HG02938 (cell line): ENCODE measurements at regions not wholly inside any gene's neighbourhood (a gene's known extent, or its start where the extent isn't known, plus 50 kb on each side); places are given as distances from the start of the nearest gene placed in this dataset.
"Not testable (repeated sequence)": the region's sequence is repeated elsewhere in the genome, so short reads cannot be mapped to it uniquely, and the experiment has no call there.

Experiments used
- ATAC-seq: cut with Tn5 transposase; IDR thresholded peaks from one replicate; pipeline ENCODE4 v1.9.1; 2021; ENCODE audit warnings: mild to moderate bottlenecking, moderate library complexity; ENCODE audit not compliant: unreplicated experiment

DNA sequence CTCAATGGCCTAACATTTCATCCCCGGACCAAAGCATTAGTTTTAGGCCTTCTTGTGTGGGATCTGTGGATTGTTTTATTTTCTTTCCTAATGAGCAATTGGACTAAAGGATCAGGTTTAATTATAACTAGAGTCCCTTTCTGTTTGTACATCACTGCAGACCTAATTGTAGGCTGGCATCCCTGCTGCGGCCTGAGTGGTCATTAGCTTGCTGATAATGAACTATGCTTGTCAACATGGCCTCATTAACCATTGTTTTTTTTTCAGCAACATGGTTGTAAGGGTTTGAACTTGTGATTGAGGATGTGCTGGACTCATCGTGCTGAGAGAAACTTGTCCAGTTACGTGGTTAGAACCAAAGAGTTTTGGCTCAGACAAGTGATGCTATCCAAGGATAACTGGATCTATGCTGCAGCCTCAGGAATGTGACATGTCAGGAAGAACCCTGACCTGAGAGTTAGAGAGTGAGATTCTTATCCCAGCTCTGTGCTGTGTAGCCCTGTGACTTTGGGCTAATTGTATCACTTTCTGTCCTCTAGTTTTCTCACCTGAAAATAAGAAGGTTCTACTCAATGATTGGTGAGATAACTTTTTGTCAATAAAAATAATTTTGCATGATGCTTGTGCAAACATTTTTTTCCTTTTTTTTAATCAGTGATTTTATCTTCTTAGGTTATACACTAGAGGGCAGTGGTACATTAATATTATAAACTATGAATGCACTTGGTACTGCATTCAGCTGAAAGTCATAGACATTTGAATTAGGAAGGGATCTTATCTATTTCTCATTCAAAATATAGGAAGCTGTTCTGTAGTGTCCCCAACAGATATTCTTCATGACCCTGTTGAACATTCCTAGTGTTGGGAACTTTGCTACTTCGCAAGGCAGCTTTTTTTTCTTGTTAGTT is 140.9 kb downstream of the RNF144B start:
- ATAC-seq: no peak

DNA sequence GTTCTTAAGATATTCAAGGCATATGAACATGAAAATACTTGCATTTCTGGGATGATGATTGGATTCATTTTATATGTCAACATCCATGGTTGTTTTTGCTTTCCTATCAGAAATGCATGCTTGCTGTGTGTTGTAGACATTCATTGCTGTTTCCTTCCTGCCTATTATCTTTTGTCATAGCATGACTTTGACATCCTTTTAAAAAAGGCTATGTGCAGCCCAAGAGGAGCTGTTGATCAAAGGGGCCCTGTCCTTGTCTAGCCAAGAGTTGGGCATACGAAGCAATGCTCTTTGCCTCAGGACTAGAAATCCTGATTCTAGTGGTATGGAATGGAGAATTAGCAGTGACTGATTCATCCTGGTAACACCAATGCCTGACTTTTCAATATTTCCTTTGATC is 143.1 kb downstream of the RNF144B start:
- ATAC-seq: no peak

DNA sequence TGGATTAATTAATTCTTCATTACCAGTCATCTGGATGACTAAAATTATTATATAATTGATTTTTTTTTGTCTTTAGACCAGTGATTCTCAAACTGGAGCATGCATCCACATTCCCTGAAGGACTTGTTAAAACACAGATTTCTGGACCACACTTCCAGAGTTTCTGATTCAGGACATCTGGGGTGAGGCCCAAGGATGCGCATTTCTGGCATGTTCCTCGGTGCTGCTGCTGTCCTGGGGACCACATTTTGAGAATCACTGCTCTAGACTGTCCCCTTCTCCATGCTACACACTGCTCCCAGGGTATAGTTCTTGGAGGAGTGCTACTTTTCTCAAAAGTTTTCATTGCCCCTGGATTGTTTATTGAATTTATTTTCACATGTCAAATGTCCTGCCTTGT is 145.0 kb downstream of the RNF144B start:
- no peak for ATAC-seq

DNA sequence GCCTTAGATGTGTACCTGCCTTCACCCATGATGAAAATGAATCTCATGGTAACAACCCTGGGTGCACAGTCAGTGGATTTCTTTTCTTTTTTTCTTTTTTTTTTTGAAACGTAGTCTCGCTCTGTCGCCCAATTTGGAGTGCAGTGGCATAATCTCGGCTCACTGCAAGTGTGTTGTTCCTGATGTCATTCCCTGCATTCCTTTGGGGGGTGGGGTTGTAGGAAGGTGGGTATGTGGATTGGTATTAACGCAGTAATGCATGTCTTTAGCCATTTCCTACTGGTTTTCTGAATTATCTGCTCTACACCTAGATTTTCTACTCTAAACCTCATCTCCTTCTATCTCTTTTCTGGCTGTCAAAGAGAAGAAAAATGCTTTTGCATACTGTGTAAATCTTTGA is 146.6 kb downstream of the RNF144B start:
- ATAC-seq: no peak

DNA sequence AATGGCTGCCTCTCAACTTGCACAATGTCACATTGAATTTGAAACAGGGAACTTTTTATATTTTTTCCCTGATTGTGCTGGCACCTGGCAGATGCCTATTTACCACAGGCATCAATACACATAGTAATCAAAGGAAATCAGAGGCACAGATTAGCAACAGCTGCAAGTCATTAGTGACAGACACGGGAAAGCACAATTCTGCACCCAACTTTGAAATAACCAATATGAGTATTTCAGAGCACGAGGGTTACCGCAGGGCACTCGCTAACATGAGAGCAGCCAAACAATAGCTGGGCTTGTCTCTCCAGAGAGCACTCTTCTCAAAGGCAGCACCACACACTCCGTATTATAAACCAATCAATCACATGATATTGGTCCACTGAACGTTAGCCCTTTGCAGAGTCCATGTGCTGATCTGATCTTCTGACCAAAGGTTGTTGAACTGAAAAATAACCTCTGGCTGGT is 149.5 kb downstream of the RNF144B start:
- no peak for ATAC-seq

DNA sequence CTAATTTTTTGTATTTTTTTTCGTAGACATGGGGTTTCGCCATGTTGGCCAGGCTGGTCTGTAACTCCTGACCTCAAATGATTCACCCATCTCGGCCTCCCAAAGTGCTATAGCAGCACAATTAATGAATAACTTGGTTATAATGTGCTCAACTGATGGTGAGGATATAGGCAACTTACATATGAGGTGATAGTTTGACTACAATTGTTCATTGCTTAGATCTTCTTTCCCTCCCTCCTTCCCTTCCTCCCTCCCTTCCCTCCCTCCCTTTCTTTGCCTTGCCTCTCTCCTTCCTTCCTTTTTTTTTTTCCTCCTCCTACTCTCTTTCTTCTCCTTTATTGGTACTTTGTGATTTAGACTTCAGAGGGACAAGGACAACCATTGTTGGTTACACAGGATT is 151.2 kb downstream of the RNF144B start:
- ATAC-seq: no peak

DNA sequence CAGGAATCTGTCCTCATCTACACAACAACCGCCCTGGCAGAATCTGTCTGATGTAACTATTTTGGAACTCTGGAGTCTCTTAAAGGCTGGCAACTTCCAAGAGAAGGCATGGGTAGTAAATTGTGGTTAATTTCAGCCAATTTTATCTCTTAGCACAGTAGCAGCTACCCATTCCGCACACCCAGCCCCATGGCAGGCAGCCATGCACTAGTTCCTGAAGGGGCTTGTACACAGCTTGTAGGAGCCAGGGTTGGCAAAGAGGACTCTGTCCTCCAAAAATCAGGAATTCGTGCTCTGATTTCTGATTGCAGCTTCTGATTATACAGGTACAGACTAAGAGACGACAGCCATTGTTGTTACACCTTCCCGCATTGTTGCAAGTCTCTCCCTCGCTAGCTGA is 155.9 kb downstream of the RNF144B start:
- ATAC-seq: no peak

DNA sequence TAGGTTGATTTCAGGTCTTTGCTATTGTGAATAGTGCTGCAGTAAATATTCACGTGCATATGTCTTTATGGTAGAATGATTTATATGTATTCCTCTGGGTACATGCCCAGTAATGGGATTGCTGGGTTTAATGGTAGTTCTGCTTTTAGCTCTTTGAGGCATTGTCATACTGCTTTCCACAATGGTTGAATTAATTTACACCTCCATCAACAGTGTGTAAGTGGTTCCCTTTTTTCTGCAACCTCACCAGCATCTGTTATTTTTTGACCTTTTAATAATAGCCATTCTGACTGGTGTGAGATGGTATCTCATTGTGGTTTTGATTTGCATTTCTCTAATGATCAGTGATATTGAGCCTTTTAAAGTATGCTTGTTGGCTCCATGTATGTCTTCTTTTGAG is 158.0 kb downstream of the RNF144B start:
- not testable (repeated sequence) for ATAC-seq

DNA sequence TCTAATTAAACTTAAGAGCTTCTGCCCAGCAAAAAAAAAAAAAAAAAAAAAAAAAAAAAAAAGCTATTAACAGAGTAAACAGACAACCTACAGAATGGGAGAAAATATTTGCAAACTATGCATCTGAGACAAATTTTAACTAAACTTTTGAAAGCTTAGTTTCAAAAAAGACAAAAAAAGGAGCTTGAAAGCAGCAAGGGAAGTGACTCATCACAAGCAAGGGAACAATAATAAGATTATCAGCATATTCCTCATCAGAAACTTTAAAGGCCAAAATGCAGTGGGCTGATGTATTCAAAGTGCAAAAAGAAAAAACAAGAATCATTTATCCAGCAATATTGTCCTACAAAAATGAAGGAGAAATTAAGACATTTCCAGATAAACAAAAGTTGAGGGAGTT is 158.6 kb downstream of the RNF144B start:
- ATAC-seq: no peak

DNA sequence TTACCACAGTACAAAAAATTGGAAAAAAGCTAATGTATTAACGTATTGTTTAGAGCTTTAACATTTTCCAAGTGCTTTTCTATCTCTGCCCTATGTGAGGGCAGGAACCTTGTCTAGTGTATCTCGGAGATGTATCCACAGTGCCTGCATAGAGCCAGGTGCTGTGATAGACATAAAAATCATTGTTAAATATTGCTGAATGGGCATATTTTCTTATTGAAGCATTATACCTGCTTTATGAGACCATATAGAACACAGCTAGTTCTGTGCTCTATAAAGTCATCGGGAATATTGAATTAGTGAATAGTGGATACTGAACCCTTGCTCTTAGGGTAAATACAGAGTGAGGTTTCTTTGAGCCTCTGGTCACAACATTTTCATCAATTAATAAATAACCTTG is 163.0 kb downstream of the RNF144B start:
- no peak for ATAC-seq

DNA sequence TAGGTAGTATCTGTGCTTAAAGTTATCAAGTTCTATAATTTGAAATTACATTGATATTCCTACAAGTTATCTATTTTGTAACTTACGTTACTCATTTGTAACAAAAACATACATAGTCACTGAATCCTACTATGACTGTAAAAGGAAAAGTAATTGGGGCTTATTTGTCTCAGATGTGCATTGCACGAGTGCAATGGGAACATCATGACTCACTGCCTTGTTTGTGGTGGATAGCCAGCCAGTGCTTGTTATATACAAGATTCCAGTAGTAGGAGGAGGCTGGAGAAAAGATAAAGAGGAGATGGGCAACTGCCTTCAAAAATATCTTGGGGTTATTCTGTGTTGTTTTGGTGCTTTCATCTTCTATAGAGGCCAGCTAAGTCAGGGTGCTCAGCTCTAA is 164.1 kb downstream of the RNF144B start:
- ATAC-seq: no peak

DNA sequence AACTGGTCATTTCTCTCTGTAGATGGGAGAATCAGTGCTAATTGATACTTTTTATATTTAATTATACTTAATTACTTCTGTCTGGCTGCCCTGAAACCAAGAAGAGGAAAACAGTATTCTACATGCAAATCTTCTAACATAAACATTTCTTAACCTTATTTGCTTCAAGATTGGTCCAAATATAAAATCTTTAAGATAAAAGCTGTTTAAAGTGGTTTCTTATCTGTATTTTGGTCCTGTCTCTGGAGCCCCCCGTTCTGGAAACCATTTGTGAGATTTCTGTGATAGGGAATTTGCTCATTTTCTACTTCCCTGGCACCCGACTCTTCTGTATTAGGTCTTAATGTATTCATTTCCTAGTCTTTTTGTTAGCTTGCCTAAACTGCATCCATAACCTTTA is 168.6 kb downstream of the RNF144B start:
- no peak for ATAC-seq

DNA sequence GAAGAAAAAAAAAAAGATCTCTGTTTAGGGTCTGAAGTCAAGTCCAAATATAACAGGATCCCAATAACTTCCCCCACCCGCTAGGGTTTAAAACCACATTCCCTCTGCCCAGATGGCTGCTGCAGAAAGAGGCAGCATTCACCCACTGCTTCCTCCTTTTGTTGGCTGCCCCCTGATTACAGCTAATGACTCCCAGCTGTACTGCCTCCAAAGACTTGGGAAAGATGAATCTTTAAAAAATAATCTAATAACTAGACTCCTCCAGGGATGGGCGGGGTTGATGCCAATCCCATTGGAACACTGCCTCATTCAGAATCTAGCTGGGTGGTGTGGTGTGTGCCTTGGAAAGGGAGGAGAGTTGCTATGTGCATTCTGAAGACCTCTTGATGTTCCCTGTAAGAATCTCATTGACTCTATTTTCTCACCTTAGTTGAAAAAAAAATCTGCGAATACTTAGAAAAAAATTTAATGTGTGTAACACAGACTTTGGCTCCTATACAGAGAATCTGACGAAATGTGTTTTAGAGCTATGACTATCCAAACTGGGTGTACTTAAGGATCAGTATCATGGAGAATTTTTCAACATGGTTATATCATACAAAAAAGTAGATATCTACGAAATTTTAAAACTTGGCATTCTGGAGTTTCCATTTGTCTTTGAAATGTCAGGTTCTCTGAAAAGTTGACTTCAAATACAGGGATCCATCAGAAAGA is 174.0 kb downstream of the RNF144B start:
- no peak for ATAC-seq

DNA sequence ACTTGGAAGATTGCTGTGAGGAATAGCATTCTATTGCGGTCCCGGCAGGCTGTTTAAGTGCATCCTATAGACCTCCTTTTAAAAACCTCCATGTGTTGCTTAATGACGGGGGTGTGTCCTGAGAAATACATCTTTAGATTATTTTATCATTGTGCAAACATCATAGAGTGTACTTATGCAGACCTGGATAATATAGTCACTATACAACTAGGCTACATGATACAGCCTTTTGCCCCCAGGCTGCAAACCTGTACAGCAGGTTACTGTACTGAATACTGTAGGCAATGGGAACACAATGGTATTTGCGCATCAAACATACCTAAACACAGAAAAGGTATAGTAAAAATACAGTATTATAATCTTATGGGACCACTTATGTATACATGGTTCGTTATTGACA is 175.6 kb downstream of the RNF144B start:
- ATAC-seq: no peak

DNA sequence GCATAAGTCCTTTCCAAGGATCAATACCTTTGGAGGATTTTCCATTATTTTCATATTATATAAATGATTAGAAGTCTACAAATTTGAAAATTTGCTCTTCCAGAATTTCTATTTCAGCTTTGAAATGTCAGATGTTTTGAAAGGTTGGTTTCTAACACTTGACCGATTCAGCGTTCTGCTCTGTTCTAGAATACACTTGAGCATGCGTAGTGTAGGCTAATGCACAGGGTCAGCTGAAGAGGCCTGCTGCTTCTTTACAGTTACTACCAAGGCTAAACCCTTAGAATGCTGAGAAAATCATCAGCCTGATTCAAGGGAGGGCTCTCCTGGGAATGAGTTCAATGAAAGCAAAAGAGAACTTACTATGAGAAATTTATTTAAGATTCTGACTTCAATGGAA is 177.6 kb downstream of the RNF144B start:
- ATAC-seq: no peak

DNA sequence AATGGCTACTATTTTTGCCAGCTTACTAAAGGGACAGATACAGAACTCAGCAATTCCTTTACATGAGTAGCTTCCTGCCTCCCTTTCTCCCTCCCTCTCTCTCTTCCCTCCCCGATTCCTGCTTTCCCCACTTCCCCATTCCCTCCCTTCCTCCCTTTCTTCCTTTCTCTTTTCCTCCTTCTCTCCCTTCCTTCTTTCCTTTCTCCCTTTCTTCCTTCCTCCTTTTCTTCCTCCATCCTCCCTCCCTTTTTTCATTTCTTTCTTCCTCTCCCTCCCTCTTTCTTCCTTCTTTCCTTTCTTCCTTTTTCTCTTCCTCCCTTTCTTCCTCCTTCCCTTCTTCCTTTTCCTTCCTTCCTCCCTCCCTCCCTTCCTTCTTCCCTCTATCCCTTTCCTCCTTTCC is 178.1 kb downstream of the RNF144B start:
- no peak for ATAC-seq

DNA sequence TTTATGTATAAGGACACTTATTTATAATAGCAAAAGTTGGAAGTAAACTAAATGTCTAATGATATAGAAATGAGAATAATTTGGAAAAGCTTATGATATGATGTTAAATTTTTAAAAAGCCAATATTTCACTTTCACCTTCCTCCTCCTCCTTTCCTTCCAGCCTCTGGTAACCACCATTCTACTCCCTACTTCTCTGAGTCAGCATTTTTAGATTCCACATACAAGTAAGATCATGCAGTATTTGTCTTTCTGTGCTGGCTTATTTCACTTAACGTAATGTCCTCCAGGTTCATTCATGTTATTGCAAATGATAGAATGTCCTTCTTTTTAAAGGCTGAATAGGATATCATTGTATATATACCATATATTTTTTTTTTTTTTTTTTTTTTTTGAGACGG is 180.2 kb downstream of the RNF144B start:
- no peak for ATAC-seq

DNA sequence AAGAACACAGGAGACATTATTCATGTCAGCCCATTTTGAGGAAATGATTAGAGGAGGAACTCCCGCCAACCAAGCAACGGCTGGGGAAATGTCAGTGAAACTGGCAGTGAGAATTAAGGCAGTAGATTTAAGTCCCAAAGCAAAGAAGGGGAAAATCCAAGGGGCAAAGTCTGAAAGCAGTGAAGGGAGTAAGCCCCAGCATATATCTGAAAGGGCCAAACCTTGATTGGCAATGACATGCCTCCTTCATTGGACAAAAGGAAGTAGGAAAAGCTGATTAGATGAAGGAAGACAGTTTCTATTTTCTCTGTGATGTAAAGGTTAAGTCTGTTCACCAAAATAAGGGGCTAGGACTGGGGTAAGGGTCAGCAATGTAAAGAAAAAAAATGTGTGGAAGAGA is 190.3 kb downstream of the RNF144B start:
- ATAC-seq: no peak

DNA sequence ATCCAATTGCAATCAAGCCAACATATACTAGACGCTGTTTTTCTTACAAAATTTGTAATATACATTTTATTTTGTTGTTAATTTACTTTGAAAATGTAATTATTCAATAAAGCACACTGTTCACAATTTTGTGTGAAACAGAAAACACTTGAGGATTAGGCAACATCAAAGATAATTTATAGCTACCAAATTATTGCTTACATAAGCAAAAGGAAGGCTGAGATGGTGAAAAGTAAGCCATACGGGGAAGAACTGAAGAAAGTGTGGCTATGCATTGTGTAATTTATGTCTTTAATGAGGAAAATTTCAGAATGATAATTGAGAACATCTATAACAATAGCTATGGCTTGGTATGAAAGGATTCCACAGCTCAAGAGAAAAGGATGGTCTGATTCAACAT is 192.0 kb downstream of the RNF144B start:
- no peak for ATAC-seq

DNA sequence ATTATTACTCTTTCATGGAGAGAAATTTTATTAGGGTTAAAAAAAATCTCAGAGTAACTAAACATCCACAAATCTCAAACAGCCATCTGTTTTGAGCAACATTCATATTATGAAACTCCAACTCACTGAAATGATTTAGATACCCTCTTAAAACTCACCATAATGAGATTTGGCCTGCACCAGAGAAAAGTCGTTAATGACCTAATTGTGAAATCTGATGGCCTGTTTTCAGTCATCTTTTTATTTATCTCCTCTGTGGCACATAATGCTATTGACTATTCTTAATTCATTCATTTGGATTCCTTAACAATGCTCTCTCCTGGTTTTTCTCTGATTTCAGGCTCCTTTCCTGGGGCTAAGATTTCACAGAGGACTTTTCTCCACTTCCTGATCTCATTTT is 192.7 kb downstream of the RNF144B start:
- no peak for ATAC-seq

DNA sequence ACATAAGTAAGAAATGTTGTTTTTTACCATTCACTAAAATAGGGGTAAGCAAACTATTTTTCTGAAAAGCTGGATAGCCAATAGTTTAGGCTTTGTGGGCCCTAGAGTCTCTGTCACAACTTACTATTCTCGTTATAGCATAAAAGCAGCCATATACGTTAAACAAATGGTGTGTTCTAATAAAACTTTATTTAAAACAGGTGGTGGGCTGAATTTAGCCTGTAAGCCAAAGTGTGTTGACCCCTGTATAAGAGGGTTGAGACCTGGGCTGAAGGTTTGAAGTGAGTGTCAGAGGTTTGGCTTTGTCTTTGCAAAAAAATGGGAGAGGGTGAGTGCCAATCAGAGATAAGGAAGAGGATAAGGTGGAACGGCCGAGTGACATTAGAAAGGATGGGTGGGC is 197.2 kb downstream of the RNF144B start:
- no peak for ATAC-seq

DNA sequence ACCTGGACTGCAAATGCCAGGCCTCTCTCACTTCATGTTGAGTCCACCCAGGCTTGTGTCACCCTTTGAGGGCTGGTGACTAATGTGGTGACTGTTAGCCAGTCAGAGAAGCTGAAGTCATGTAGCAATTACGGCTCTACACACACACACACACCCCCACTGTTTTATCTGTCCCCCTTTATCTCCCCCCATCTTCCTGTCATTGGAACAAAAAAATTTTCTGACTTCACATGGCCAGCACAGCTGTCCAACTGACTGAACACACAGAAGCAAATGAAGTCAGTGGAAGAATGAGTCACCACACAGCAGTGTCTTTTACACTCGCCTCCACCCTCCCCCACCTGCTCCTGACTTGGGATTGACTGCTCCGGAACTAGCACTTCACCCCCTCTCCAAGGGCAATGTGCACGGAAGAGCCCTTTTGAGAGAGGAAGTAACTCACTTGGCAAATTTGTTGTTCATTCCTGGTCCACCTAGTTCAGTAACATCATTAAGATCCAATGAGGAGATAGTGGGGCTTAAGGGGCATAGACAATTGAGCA is 198.0 kb downstream of the RNF144B start:
- no peak for ATAC-seq
